Astrocyte (in vitro differentiated cells and primary cell): ENCODE measurements at regions not wholly inside any gene's neighbourhood (a gene's known extent, or its start where the extent isn't known, plus 50 kb on each side); places are given as distances from the start of the nearest gene placed in this dataset.

Experiments used
- DNase-seq: peaks from one replicate; pipeline ENCODE4 v3.0.0-alpha.2; 2010; ENCODE audit warnings: low read depth
- FAIRE-seq: peaks from 2 replicates; lab custom pipeline; 2011; peaks lifted over from hg19 to GRCh38; lab: Jason Lieb, UNC
- H2AFZ ChIP-seq: 2 replicates; pipeline ENCODE4 v1.6.0; 2012; ENCODE audit warnings: low read depth, low read length, inconsistent platforms
- H3K27ac ChIP-seq: 2 replicates; pipeline ENCODE4 v1.5.1; 2011; ENCODE audit warnings: low read depth, low read length, inconsistent platforms
- H3K27me3 ChIP-seq: 2 replicates; pipeline ENCODE4 v1.6.0; 2011; ENCODE audit warnings: low read length, inconsistent platforms; ENCODE audit not compliant: insufficient read depth
- H3K36me3 ChIP-seq: 2 replicates; pipeline ENCODE4 v1.5.1; 2011; ENCODE audit warnings: low read length, inconsistent platforms; ENCODE audit not compliant: insufficient read depth
- H3K4me1 ChIP-seq: 2 replicates; pipeline ENCODE4 v1.5.1; 2011; ENCODE audit warnings: low read length, inconsistent platforms; ENCODE audit not compliant: insufficient read depth
- H3K4me2 ChIP-seq: 2 replicates; pipeline ENCODE4 v1.6.0; 2012; ENCODE audit warnings: low read length, inconsistent platforms
- H3K4me3 ChIP-seq: 2 replicates; pipeline ENCODE4 v1.5.1; 2011; ENCODE audit warnings: low read depth, mild to moderate bottlenecking, low read length, inconsistent platforms; ENCODE audit not compliant: insufficient read depth
- H3K79me2 ChIP-seq: 2 replicates; pipeline ENCODE4 v1.6.0; 2012; ENCODE audit warnings: mild to moderate bottlenecking, low read length, inconsistent platforms; ENCODE audit not compliant: insufficient read depth
- H3K9ac ChIP-seq: 2 replicates; pipeline ENCODE4 v1.6.0; 2012; ENCODE audit warnings: mild to moderate bottlenecking, low read length, inconsistent platforms
- H3K9me3 ChIP-seq: 2 replicates; pipeline ENCODE4 v1.5.1; 2012; ENCODE audit warnings: low read depth, mild to moderate bottlenecking, low read length, inconsistent platforms; ENCODE audit not compliant: insufficient read depth
- H4K20me1 ChIP-seq: 2 replicates; pipeline ENCODE4 v1.6.0; 2012; ENCODE audit warnings: low read length, inconsistent platforms; ENCODE audit not compliant: insufficient read depth
- H3K27ac Mint-ChIP-seq: one replicate; pipeline ENCODE4 v1.8.0; 2021; ENCODE audit warnings: mild to moderate bottlenecking, mixed read lengths; ENCODE audit not compliant: unreplicated experiment
- H3K27me3 Mint-ChIP-seq: one replicate; pipeline ENCODE4 v1.8.0; 2021; ENCODE audit warnings: low read depth, mixed read lengths; ENCODE audit not compliant: unreplicated experiment
- H3K36me3 Mint-ChIP-seq: one replicate; pipeline ENCODE4 v1.8.0; 2021; ENCODE audit warnings: low read depth, mixed read lengths; ENCODE audit not compliant: unreplicated experiment
- H3K4me1 Mint-ChIP-seq: one replicate; pipeline ENCODE4 v1.8.0; 2021; ENCODE audit warnings: low read depth, mixed read lengths; ENCODE audit not compliant: unreplicated experiment
- H3K4me3 Mint-ChIP-seq: one replicate; pipeline ENCODE4 v1.8.0; 2021; ENCODE audit warnings: mild to moderate bottlenecking, moderate library complexity, mixed read lengths; ENCODE audit not compliant: unreplicated experiment
- H3K9me3 Mint-ChIP-seq: one replicate; pipeline ENCODE4 v1.8.0; 2021; ENCODE audit warnings: mild to moderate bottlenecking, mixed read lengths; ENCODE audit not compliant: unreplicated experiment
- CTCF ChIP-seq: IDR thresholded peaks from 2 replicates; pipeline ENCODE4 v1.5.1; 2011; ENCODE audit warnings: low read depth, mild to moderate bottlenecking, inconsistent platforms, low read length, moderate library complexity; ENCODE audit not compliant: insufficient read depth
- EZH2 ChIP-seq: IDR thresholded peaks from 2 replicates; pipeline ENCODE4 v1.6.1; 2012; ENCODE audit warnings: mild to moderate bottlenecking, low read length, inconsistent platforms; ENCODE audit not compliant: insufficient read depth

GRCh38 chr13:44236370-44236769 is 137.3 kb upstream of the SERP2 start:
- Histone ChIP-seq H3K9me3 (no peaks in the 10 kb centered on the region), H3K27ac (no peak overlapping the region), H3K4me2 (no peak overlapping the region), H3K79me2 (no peaks in the 10 kb centered on the region), H3K4me3 (no peak overlapping the region), H2AFZ (no peak overlapping the region), H3K27me3 (no peaks in the 10 kb centered on the region), H4K20me1 (no peaks in the 10 kb centered on the region), H3K9ac (peak overlapping the region; percentile 4), H3K36me3 (no peaks in the 10 kb centered on the region), H3K4me1 (peaks cover 31% of the 10 kb centered on the region)
- Mint-ChIP-seq H3K27me3 (no peaks in the 10 kb centered on the region), H3K4me3 (no peak overlapping the region), H3K4me1 (peaks cover 14% of the 10 kb centered on the region), H3K27ac (no peak overlapping the region), H3K9me3 (peaks cover 8% of the 10 kb centered on the region), H3K36me3 (no peaks in the 10 kb centered on the region)
- FAIRE-seq (no peak), DNase-seq (no peak)
- TF ChIP-seq EZH2 (no peak), CTCF (no peak)

- Histone ChIP-seq H3K79me2 (no peaks in the 10 kb centered on the region), H3K36me3 (no peaks in the 10 kb centered on the region), H3K4me2 (peak overlapping the region; percentile 32), H2AFZ (no peak overlapping the region), H4K20me1 (no peaks in the 10 kb centered on the region), H3K27me3 (no peaks in the 10 kb centered on the region), H3K4me3 (no peak overlapping the region), H3K9me3 (no peaks in the 10 kb centered on the region), H3K27ac (peak overlapping the region; percentile 59), H3K9ac (peak overlapping the region; percentile 45), H3K4me1 (peaks cover 27% of the 10 kb centered on the region)
- no peak for TF ChIP-seq EZH2
- no peak for TF ChIP-seq CTCF
- no peak overlapping the region for H3K27ac Mint-ChIP-seq
- H3K36me3 Mint-ChIP-seq = no peaks in the 10 kb centered on the region
- H3K4me1 Mint-ChIP-seq = peaks cover 10% of the 10 kb centered on the region
- peaks cover 6% of the 10 kb centered on the region for H3K9me3 Mint-ChIP-seq
- FAIRE-seq (no peak), DNase-seq (no peak)
- no peak overlapping the region for H3K4me3 Mint-ChIP-seq
- no peaks in the 10 kb centered on the region for H3K27me3 Mint-ChIP-seq
Observed at GRCh38 chr13:44236801-44237207, 136.8 kb upstream of the SERP2 start.

GRCh38 chr13:44237276-44237767 is 136.3 kb upstream of the SERP2 start:
- Histone ChIP-seq H3K4me1 (peaks cover 21% of the 10 kb centered on the region), H3K4me2 (peak overlapping the region; percentile 32), H3K4me3 (no peak overlapping the region), H2AFZ (no peak overlapping the region), H3K36me3 (no peaks in the 10 kb centered on the region), H3K27ac (peak overlapping the region; percentile 59), H3K9ac (peak overlapping the region; percentile 61), H3K79me2 (no peaks in the 10 kb centered on the region), H3K27me3 (no peaks in the 10 kb centered on the region), H3K9me3 (no peaks in the 10 kb centered on the region), H4K20me1 (no peaks in the 10 kb centered on the region)
- Mint-ChIP-seq H3K27me3 (no peaks in the 10 kb centered on the region), H3K4me1 (peaks cover 5% of the 10 kb centered on the region), H3K27ac (peak overlapping the region; percentile 7), H3K4me3 (no peak overlapping the region), H3K36me3 (no peaks in the 10 kb centered on the region), H3K9me3 (peaks cover 6% of the 10 kb centered on the region)
- peak; percentile 89 for FAIRE-seq
- no peak for TF ChIP-seq EZH2
- TF ChIP-seq CTCF = no peak
- DNase-seq = peak; percentile 92
